Right lobe of liver (tissue), 4 donors: ENCODE measurements at regions not wholly inside any gene's neighbourhood (a gene's known extent, or its start where the extent isn't known, plus 50 kb on each side); places are given as distances from the start of the nearest gene placed in this dataset.

Experiments
- CTCF ChIP-seq, 4 donors: fragments of 200-600 bp in 3 of 4; fragments of 450-650 bp in 1 of 4; IDR thresholded peaks; one replicate each; pipeline versions ENCODE4 v1.5.1 to v1.8.0; 2016 to 2022; ENCODE audit warnings: antibody characterized with exemption in 4 of 4, mild to moderate bottlenecking in 2 of 4
- POLR2A ChIP-seq: fragments of 450-650 bp; IDR thresholded peaks from one replicate; pipeline ENCODE4 v1.6.1; 2017; ENCODE audit warnings: antibody characterized with exemption, mild to moderate bottlenecking
- donor health status: DM: no; HTN: no; CAD: no.
- donor health status: DM: no; HTN: no; CAD: no.
- donor health status: DM: no; HTN: yes; CAD: no.

- no peak for TF ChIP-seq POLR2A
- no peak for TF ChIP-seq CTCF (IDR thresholded peaks at IDR 0.05)
Observed at GRCh38 chr5:82397741-82398320, 119.7 kb upstream of the RPS23 start.
